NCI-H2196 (cell line): ENCODE measurements at regions not wholly inside any gene's neighbourhood (a gene's known extent, or its start where the extent isn't known, plus 50 kb on each side); places are given as distances from the start of the nearest gene placed in this dataset.

Source experiments
- DNase-seq: peaks from one replicate; lab custom pipeline; 2025; ENCODE audit not compliant: unreplicated experiment; lab: John Stamatoyannopoulos, UW

DNA sequence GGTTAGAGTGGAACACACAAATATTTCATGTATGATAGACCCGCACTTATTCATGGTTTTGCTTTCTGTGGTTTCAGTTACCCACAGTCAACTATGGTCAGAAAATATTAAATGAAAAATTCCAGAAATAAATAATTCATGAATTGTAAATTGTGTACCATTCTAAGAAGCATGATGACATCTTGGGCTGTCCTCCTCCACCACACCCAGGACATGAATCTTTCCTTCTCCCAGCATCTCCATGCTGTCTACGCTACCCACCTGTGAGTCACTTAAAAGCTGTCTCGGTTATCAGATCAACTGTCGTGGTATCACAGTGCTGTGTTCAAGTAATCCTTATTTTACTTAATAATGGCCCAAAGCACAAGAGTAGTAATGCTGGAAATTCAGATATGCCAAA is 419.6 kb upstream of the NRP1 start:
- no peak for DNase-seq

DNA sequence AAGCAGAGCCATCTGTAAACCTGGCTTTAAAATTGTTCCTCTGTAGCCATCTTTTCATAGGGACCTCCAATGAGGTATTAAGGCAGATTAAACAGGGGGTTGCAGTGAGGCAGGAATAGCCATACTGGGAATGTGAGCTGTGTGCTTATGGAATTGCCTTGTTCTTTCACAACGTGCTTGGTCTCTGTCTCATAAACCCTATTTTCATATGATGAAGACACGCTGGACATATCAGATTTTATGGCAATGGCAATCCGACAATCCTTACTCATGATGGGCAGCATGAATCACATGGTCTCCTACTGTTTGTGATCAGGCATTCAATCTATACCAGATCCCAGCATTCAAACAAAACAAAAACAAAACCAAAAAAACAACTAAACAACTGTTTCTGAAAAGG is 418.9 kb upstream of the NRP1 start:
- no peak for DNase-seq

DNA sequence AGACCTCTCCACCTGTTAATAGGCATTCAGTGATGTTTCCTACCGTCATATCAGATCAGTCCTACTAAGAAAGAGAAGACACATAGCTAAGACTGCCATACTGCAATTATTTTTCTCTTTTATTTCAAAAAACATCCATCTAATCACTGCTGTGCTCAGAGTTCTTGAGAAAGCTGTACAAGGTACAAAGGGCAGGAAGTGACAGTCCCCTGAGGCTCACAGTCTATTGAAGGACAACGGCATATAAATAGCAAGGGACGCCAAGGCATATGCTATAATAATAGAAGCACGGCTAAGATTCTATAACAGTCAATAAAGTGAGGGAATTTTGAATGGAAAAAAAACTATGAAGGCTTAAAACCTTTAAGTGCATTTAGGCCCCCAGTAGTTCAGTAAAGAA is 415.3 kb upstream of the NRP1 start:
- no peak for DNase-seq

DNA sequence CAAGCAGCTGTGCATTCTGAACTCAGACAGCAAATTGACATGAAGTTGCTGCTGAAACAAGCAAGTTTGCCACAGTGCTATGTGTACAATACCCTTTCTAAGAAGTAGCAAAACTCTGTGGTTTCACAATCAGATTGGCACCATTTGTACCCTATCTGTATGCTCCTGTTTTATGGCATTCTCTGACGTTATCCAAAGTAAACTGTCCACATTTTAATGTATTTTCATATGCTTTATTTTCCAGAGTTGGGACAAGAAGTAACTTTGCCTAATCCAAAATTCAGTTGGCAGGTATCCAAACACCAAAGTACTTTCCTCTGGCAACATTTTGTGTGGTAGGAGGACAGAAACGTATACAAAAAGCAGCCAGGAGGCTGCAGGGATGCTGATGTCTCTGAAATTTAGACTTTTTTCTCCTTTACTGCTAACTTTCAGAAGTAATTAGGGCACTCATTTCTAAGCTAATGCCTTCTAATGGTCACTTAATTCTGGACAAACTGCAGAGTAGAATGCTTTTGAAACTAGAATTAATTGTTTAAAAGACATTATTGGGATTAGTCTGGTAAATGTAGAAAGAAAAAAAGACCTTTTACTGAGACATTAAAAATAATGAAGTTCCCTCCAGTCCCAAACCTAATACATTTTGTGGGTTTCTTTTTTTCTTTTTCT is 414.7 kb upstream of the NRP1 start:
- no peak for DNase-seq

DNA sequence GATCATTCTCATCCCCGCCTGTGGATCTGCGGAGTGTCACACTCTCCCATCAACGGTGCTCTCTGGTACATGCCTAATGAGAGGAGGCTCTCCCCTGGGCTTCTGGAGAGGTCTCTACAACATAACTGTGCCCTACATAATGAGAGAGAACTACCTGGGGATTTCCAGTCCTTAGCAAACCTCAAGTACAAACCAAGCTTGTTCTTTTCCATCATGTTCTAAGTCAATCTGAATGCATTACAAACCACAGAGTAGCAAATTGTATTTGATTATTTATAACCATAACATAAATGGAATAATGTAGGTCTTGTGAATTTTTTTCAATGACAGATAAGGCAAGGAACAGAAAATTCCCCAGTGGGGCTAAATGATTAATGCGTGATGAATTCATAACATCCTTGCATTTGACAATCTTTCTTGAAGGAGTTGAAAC is 412.4 kb upstream of the NRP1 start:
- no peak for DNase-seq

DNA sequence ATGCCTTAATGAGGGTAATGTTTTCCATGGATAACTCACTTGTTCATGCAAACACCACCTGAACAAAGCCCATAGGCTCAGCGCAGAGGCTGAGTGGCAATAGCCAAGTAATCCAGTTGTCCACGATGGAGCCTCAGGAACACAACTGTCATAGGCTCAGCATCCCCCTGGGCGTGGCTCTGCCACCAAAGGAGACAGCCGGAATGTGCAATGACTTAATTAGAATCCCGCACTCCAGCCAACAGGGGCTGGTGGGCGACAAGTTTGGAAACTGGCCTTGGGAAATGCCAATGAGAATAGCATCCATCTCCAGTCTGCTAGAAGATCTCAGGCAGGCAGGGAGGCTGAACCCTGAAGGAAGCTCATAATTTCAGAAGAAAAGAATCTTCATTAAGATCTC is 411.7 kb upstream of the NRP1 start:
- no peak for DNase-seq

- DNase-seq, result no peak
Observed at GRCh38 chr10:33743429-33743857, 409.0 kb upstream of the NRP1 start.

DNA sequence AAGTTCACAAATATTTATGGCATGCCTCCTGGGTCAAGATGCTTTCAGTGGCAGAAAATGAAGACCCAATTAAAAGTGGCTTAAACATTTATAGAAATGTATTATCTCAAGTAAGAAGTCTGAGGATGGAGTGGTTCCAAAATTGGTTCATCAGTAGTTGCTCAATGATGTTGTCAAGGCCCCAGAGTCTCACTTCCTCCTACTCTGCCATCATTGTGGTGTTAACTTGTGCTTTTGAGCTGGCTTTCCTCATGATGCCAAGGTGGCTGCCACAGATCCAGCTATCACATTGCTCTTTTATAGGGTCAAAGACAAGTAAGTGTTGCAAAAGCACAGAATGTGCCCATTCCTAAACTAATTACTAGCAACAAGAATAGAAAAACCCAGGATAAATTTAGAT is 404.6 kb upstream of the NRP1 start:
- DNase-seq, result no peak

DNA sequence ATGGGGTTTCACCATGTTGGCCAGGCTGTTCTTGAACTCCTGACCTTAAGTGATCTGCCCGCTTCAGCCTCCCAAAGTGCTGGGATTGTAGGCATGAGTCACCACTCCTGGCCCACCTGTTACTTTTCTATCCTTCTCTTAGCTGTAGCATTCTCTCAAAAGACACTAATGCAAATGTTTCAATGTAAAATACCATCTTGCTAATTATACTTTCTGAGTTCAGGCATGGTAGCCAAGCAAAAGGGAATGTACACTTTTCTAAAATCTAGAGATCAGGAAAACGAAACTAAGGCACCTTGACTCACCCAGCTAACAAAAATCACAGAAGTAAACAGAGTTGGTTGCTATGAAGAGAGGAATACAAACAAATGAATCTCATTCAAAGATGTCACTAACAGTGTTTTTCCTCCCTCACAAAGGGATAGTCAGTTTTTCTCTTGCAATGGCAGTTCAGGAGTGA is 401.0 kb upstream of the NRP1 start:
- DNase-seq, result no peak

DNA sequence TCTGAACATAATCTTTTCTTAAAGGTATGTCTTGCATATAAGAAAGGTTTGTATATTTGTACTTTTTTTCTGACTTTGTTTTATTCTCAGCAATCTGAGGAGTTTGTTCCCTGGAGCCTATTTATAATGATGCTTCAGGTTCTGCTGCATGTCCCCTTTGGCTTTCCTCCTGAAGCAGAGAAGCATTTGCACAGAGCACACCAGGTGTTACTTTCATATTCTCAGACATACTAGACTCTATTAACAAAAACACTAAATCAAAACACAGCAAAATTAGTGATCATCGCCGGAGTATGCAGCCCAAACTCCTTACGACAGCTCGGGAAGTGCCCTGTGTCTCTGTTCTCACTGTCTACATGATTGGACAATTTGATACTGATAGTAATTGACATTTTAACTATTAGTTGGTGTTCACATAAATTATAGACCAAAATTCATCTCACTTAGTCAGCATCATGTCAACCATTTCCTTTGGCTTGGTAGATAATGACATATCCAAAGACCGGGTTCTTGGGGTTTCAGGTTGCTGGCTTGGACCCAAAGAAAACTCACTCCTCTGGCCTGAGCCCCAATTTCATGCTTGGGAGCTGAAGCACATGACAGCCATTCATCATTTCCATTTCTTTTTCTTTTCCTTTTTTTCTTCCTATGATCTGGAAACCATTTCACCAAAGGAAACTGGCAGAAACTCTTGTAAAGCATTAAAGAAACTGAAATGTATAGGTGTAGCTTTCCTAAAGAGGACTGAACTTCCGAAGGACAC is 400.1 kb upstream of the NRP1 start:
- no peak for DNase-seq

- no peak for DNase-seq
Observed at GRCh38 chr10:33733058-33733457, 398.6 kb upstream of the NRP1 start.

GRCh38 chr10:33732161-33732680 is 397.8 kb upstream of the NRP1 start:
- no peak for DNase-seq

DNA sequence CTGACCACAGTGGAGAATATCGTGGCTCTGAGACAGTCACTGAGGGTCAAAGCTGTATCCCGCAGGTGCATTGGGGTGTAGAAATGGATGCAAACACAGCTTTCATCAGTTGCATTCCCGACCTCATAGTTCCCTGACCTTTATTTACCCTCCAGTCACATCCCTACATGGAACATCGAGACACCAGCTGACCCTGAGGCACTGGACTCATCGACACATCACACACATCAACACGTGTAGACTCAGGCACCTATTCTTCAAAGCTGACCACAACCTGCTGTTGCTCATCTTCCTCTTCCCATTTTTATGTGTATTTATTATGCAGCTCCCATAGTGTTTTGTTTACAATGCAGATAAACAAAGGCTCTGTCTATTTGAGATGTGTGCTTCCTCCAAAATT is 396.9 kb upstream of the NRP1 start:
- DNase-seq, result no peak

DNA sequence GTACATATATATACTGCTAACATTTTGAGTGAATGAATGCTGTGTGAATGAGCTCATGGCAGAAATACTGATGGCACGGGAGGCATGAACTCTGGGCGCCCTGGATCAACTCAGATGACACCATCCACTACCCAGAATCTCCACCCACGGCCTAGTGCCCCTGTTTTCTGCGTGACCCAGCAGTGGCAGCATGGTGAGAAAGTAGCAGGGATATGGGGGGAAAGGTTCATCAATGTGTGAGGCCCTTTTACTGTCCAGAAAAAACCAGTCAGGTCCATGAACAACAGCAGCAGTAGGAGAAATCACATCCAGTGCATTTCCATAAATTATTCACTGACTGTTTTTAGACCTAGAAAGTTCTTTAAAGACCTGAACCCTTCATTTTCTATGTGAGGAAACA is 391.0 kb upstream of the NRP1 start:
- no peak for DNase-seq

DNA sequence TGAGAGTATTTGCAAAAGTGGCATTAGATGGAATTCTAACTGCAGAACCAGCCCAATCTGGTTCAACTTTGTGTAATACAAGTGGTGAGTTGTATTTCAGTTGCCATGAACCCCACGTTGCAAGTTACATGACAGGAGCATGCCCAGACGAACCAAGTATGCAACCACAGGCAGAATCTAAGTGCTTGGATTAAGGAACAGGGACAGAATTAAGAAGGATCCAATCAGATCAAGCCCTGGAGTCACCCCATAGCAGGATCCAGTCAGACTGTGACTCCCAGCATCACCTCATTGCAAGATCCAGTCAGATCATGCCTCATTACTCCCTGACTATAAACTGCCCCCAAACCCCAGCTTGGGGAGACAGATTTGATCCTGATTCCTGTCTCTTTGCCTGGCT is 388.7 kb upstream of the NRP1 start:
- DNase-seq, result no peak

DNA sequence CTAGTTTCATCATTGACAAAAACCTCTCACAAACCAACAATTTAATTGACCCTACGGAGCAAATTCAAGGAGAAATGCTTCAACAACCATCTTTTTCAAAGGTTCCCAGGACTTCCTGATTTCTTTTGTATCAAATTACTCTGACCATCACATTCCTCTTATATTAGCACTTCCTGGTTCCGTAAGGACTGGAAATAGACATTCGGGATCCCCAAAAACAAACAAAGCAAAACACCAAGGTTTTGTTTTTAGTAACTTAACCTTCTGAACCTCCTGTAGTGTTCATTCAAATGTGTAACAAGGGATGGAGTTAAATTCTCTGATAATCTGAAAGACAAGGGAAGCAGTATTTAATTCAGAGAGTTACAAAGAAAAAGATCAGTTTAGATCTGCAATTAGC is 387.6 kb upstream of the NRP1 start:
- DNase-seq, result no peak

DNA sequence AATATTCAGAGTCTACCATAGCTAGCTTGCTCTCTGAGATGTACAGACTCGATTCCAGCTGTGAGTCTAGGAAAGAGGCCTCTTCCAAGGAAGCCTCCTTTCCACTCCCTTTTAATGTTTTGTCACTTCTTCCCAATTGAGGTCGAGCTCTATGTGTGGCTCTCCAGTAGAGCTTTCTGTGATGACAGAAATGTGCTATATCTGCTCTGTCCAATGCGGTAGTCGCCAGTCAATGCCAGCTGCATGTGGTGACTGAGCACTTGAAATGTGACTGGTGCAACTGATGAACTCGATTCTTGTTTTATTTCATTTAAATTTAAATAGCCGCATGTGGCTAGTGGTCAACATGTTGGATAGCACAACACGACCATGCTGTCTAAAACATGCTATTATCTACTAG is 387.0 kb upstream of the NRP1 start:
- no peak for DNase-seq

- no peak for DNase-seq
Observed at GRCh38 chr10:33720161-33720560, 385.7 kb upstream of the NRP1 start.

DNA sequence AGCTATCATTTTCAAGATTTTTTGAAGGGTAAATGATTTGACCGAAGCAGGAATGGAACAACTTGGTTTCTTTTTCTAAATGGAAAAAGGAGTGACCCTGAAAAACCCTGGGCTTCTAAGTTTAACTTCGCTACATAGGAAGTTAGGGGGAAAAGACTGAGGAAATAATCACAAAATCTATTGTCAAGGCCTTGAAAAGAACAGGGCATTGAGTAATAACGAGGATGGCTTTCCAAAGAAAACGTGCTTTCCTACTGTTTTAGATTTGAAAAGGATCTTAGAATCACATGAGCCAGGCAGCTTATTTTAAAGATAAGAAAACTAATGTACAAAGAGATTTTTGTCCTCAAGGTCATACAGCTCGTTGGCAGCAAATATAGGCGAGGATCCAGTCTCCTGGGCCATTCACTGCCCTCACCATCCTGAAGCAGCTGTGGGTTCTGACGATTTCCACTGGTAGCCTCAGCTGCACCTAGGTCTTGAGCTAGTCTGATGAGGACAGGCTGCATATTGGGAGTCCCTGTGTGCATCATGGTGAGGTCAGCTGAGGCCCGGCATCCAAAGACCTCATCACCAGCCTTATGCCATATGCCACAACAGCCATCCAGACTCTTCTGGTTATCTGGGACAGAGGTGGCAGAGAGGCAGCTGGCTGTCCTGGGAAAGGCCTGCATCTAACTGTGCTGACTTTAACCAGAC is 384.7 kb upstream of the NRP1 start:
- DNase-seq, result no peak

- no peak for DNase-seq
Observed at GRCh38 chr10:33716501-33717267, 382.2 kb upstream of the NRP1 start.

DNA sequence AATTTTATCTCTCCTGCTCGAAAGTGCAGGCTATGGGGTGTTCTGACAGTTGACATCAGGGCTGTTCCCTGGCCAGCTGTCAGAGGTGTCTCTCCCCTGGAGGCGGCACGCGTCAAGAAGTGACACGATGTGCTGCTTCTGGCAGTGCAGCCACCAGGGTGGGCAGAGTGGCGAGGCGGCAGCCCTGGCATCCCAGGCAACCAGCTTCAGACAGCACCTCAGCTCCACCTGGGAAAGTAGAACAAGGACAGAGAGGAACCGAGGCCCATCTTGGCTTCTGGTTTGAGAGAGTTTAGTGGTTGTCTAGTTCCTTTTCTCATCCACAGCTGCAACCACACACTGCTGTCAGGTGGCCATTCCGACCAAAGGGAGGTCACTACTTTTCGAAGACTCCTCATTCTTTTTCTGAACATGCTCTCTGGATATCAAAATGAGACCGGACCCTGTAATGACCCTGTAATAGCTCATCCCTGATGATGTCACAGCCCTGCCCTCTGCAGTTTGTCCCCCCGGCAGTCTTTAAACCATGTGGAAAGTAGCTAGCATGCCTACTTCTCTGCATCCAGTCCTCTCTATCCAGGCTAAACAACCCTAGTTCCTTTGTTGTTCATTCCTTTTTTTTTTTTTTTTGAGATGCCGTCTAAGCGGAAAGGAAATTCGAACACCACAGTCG is 381.0 kb upstream of the NRP1 start:
- no peak for DNase-seq
